HG03039 (cell line): ENCODE measurements at regions not wholly inside any gene's neighbourhood (a gene's known extent, or its start where the extent isn't known, plus 50 kb on each side); places are given as distances from the start of the nearest gene placed in this dataset.

Experiments used
- ATAC-seq: cut with Tn5 transposase; IDR thresholded peaks from one replicate; pipeline ENCODE4 v1.9.1; 2021; ENCODE audit warnings: mild to moderate bottlenecking, moderate library complexity; ENCODE audit not compliant: unreplicated experiment

- ATAC-seq = no peak
These were observed 97.3 kb upstream of the SFMBT2 start for GRCh38 chr10:7507887-7508726.

GRCh38 chr10:7506571-7506970, 95.7 kb upstream of the SFMBT2 start:
- no peak for ATAC-seq

GRCh38 chr10:7505196-7505595, 94.4 kb upstream of the SFMBT2 start:
- no peak for ATAC-seq

GRCh38 chr10:7503190-7503589, 92.4 kb upstream of the SFMBT2 start:
- no peak for ATAC-seq

GRCh38 chr10:7501157-7501556, 90.3 kb upstream of the SFMBT2 start:
- ATAC-seq = no peak

GRCh38 chr10:7498111-7498510, 87.3 kb upstream of the SFMBT2 start:
- ATAC-seq = no peak

- ATAC-seq = no peak
These were observed 83.2 kb upstream of the SFMBT2 start for GRCh38 chr10:7493996-7494395.

GRCh38 chr10:7492660-7493046, 81.8 kb upstream of the SFMBT2 start:
- no peak for ATAC-seq

- ATAC-seq = peak; percentile 71
These were observed 81.3 kb upstream of the SFMBT2 start for GRCh38 chr10:7491949-7492659.

- no peak for ATAC-seq
These were observed 80.4 kb upstream of the SFMBT2 start for GRCh38 chr10:7491230-7491629.

GRCh38 chr10:7488418-7488829, 77.6 kb upstream of the SFMBT2 start:
- ATAC-seq = no peak

GRCh38 chr10:7487528-7487927, 76.7 kb upstream of the SFMBT2 start:
- ATAC-seq = no peak

GRCh38 chr10:7486528-7486927, 75.7 kb upstream of the SFMBT2 start:
- no peak for ATAC-seq

GRCh38 chr10:7485799-7486198, 75.0 kb upstream of the SFMBT2 start:
- no peak for ATAC-seq

- ATAC-seq = no peak
These were observed 74.4 kb upstream of the SFMBT2 start for GRCh38 chr10:7485244-7485556.

- peak; percentile 71 for ATAC-seq
These were observed 73.8 kb upstream of the SFMBT2 start for GRCh38 chr10:7484456-7485243.

- no peak for ATAC-seq
These were observed 73.0 kb upstream of the SFMBT2 start for GRCh38 chr10:7483848-7484247.

- ATAC-seq = no peak
These were observed 72.2 kb upstream of the SFMBT2 start for GRCh38 chr10:7482992-7483391.

- ATAC-seq = no peak
These were observed 70.5 kb upstream of the SFMBT2 start for GRCh38 chr10:7481368-7481765.

- peak; percentile 31 for ATAC-seq
These were observed 70.0 kb upstream of the SFMBT2 start for GRCh38 chr10:7480742-7481367.
